ENCODE measurements at regions not wholly inside any gene's neighbourhood (a gene's known extent, or its start where the extent isn't known, plus 50 kb on each side); places are given as distances from the start of the nearest gene placed in this dataset.

DNA sequence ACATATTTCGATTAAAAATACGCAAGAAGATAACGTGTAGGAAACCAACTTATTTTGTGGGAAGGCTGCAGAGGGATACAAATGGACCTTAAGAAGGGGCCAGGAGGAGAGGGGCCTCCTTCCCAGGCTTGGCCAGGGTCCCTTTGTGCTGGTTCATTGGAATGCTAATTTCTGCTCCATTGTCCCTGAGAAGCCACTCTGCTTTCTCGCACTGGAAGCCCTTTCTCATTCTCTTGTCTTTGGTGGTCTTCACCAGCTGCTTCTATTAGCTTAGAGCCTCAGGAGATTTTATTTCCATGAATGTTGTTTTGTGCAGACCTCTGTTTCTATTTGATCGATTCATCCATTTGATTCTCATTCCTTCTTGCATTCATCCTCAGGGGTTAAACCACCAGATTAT is 325.4 kb downstream of the TMEM38B start:
- TF ChIP-seq, protein P1, sequence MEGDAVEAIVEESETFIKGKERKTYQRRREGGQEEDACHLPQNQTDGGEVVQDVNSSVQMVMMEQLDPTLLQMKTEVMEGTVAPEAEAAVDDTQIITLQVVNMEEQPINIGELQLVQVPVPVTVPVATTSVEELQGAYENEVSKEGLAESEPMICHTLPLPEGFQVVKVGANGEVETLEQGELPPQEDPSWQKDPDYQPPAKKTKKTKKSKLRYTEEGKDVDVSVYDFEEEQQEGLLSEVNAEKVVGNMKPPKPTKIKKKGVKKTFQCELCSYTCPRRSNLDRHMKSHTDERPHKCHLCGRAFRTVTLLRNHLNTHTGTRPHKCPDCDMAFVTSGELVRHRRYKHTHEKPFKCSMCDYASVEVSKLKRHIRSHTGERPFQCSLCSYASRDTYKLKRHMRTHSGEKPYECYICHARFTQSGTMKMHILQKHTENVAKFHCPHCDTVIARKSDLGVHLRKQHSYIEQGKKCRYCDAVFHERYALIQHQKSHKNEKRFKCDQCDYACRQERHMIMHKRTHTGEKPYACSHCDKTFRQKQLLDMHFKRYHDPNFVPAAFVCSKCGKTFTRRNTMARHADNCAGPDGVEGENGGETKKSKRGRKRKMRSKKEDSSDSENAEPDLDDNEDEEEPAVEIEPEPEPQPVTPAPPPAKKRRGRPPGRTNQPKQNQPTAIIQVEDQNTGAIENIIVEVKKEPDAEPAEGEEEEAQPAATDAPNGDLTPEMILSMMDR (conservative IDR thresholded peaks at IDR 0.05; ENCODE audit: low read length): no peak
- Histone ChIP-seq H2AFZ (ENCODE audit: low read length) (no peak overlapping the region), H3K4me2 (ENCODE audit: low read depth, low read length, poor library complexity, severe bottlenecking) (no peak overlapping the region), H3K79me2 (ENCODE audit: insufficient read depth, low read length) (no peaks in the 10 kb centered on the region), H3K9me2 (replicated peaks; ENCODE audit: low read depth, low read length) (no peaks in the 10 kb centered on the region), H3K4me3 (ENCODE audit: low read length, poor library complexity, severe bottlenecking) (no peak overlapping the region), H3K9me3 (ENCODE audit: insufficient read depth, low read depth, low read length) (no peaks in the 10 kb centered on the region), H3K4me1 (ENCODE audit: insufficient read depth, low read length, poor library complexity, severe bottlenecking) (peaks cover 8% of the 10 kb centered on the region), H3K27me3 (ENCODE audit: insufficient read depth, low read length, poor library complexity, severe bottlenecking) (no peaks in the 10 kb centered on the region), H3K9ac (ENCODE audit: low read depth, low read length, poor library complexity, severe bottlenecking) (no peak overlapping the region), H3K36me3 (ENCODE audit: insufficient read depth, low read length) (no peaks in the 10 kb centered on the region), H4K20me1 (ENCODE audit: insufficient read depth, low read length, poor library complexity, severe bottlenecking) (no peaks in the 10 kb centered on the region), H3F3A (ENCODE audit: low read depth) (no peaks in the 10 kb centered on the region)

DNA sequence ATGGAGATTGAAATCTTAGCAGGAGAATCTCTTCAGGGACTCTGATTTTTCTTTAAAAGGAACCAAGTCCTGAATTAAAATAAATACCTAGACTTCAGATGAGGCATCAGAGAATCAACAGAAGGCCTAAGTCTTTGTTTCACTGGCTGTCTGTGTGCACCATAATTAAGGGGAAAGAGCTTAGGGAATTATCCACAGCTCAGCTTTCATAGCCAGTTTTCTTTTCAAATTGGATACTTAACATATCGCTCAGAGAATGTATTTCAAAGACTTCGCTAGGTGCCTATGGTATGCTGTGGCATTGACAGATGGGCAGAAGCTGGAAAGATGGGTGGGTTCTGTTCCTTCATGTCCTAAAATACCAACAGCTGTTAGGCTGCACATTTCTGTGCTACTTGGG is 325.8 kb downstream of the TMEM38B start:
- H3K4me3 ChIP-seq (ENCODE audit: low read length, poor library complexity, severe bottlenecking): no peak overlapping the region
- H3K4me2 ChIP-seq (ENCODE audit: low read depth, low read length, poor library complexity, severe bottlenecking): no peak overlapping the region
- no peak overlapping the region for H3K9ac ChIP-seq (ENCODE audit: low read depth, low read length, poor library complexity, severe bottlenecking)
- H3K9me2 ChIP-seq (replicated peaks; ENCODE audit: low read depth, low read length): no peaks in the 10 kb centered on the region
- H3F3A ChIP-seq (ENCODE audit: low read depth): no peaks in the 10 kb centered on the region
- no peaks in the 10 kb centered on the region for H3K36me3 ChIP-seq (ENCODE audit: insufficient read depth, low read length)
- H3K9me3 ChIP-seq (ENCODE audit: insufficient read depth, low read depth, low read length): no peaks in the 10 kb centered on the region
- no peaks in the 10 kb centered on the region for H3K79me2 ChIP-seq (ENCODE audit: insufficient read depth, low read length)
- peaks cover 8% of the 10 kb centered on the region for H3K4me1 ChIP-seq (ENCODE audit: insufficient read depth, low read length, poor library complexity, severe bottlenecking)
- no peak for TF ChIP-seq EZH2phosphoT487 (IDR thresholded peaks at IDR 0.05; ENCODE audit: borderline replicate concordance)
- TF ChIP-seq, protein P1 (conservative IDR thresholded peaks at IDR 0.05; ENCODE audit: low read length): no peak
- no peaks in the 10 kb centered on the region for H4K20me1 ChIP-seq (ENCODE audit: insufficient read depth, low read length, poor library complexity, severe bottlenecking)
- H3K27me3 ChIP-seq (ENCODE audit: insufficient read depth, low read length, poor library complexity, severe bottlenecking): no peaks in the 10 kb centered on the region
- H2AFZ ChIP-seq (ENCODE audit: low read length): no peak overlapping the region

DNA sequence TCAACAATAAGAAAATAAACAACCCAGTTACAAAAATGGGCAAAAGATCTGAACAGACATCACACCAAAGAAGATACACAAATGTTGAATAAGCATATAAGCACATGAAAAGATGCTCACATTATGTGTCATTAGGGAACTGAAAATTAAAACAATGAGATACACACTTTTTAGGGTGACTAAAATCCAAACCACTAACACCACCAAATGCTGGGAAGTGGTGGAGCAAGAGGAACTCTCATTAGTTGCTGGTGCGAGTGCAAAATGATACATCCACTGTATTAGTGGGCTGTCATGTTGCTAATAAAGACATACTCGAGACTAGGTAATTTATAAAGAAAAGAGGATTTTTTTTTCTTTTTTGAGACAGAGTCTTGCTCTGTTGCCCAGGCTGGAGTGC is 329.1 kb downstream of the TMEM38B start:
- Histone ChIP-seq H3K36me3 (ENCODE audit: insufficient read depth, low read length) (no peaks in the 10 kb centered on the region), H2AFZ (ENCODE audit: low read length) (no peak overlapping the region), H3K9ac (ENCODE audit: low read depth, low read length, poor library complexity, severe bottlenecking) (no peak overlapping the region), H3F3A (ENCODE audit: low read depth) (no peaks in the 10 kb centered on the region), H3K4me2 (ENCODE audit: low read depth, low read length, poor library complexity, severe bottlenecking) (no peak overlapping the region), H3K79me2 (ENCODE audit: insufficient read depth, low read length) (no peaks in the 10 kb centered on the region), H3K4me1 (ENCODE audit: insufficient read depth, low read length, poor library complexity, severe bottlenecking) (no peaks in the 10 kb centered on the region), H3K4me3 (ENCODE audit: low read length, poor library complexity, severe bottlenecking) (no peak overlapping the region), H4K20me1 (ENCODE audit: insufficient read depth, low read length, poor library complexity, severe bottlenecking) (no peaks in the 10 kb centered on the region), H3K9me2 (replicated peaks; ENCODE audit: low read depth, low read length) (no peaks in the 10 kb centered on the region), H3K9me3 (ENCODE audit: insufficient read depth, low read depth, low read length) (no peaks in the 10 kb centered on the region), H3K27me3 (ENCODE audit: insufficient read depth, low read length, poor library complexity, severe bottlenecking) (no peaks in the 10 kb centered on the region)
- TF ChIP-seq EZH2phosphoT487 (IDR thresholded peaks at IDR 0.05; ENCODE audit: borderline replicate concordance): no peak
- TF ChIP-seq, protein P1 (conservative IDR thresholded peaks at IDR 0.05; ENCODE audit: low read length): no peak

Data from Loucy (cell line).